Adrenal gland (tissue), 5 donors: ENCODE measurements at regions not wholly inside any gene's neighbourhood (a gene's known extent, or its start where the extent isn't known, plus 50 kb on each side); places are given as distances from the start of the nearest gene placed in this dataset.

Source experiments
- CTCF ChIP-seq, 6 experiments: fragments of 450-650 bp in 4 of 6; fragments of 200-600 bp in 2 of 6; sonication (generic) in 1 of 6; IDR thresholded peaks; 1 replicate in 5 of 6; 2 replicates in 1 of 6; pipeline versions ENCODE4 v1.5.1 to v1.8.0; 2016 to 2021; ENCODE audit warnings: antibody characterized with exemption in 6 of 6, mild to moderate bottlenecking in 2 of 6, moderate library complexity in 1 of 6
- POLR2A ChIP-seq, 2 donors: fragments of 450-650 bp; IDR thresholded peaks; one replicate each; pipeline ENCODE4 v1.6.1; 2017; ENCODE audit warnings: antibody characterized with exemption in 2 of 2, mild to moderate bottlenecking in 2 of 2, moderate library complexity in 1 of 2
- donor health status: DM: no; HTN: no; CAD: no.

GRCh38 chr15:62337934-62338333, 172.8 kb upstream of the C2CD4B start:
- TF ChIP-seq CTCF (IDR thresholded peaks at IDR 0.05) (no peak), POLR2A (IDR thresholded peaks at IDR 0.05) (no peak)
